GM12873 (cell line): ENCODE measurements at regions not wholly inside any gene's neighbourhood (a gene's known extent, or its start where the extent isn't known, plus 50 kb on each side); places are given as distances from the start of the nearest gene placed in this dataset.

Experiments used
- CTCF ChIP-seq: IDR thresholded peaks from 2 replicates; pipeline ENCODE4 v1.5.1; 2012; ENCODE audit warnings: low read depth, mild to moderate bottlenecking, moderate library complexity, low read length, control low read depth; ENCODE audit not compliant: insufficient read depth; ENCODE audit errors: missing control alignments

- no peak for TF ChIP-seq CTCF
These were observed 626.4 kb upstream of the SEMA6A start for GRCh38 chr5:117201001-117201400.

- TF ChIP-seq CTCF = no peak
These were observed 620.5 kb upstream of the SEMA6A start for GRCh38 chr5:117195076-117195475.

GRCh38 chr5:117191251-117191650, 616.6 kb upstream of the SEMA6A start:
- TF ChIP-seq CTCF = no peak

- no peak for TF ChIP-seq CTCF
These were observed 615.2 kb upstream of the SEMA6A start for GRCh38 chr5:117189784-117190183.

GRCh38 chr5:117188211-117188610, 613.6 kb upstream of the SEMA6A start:
- no peak for TF ChIP-seq CTCF

GRCh38 chr5:117186751-117187150, 612.1 kb upstream of the SEMA6A start:
- TF ChIP-seq CTCF = no peak

- no peak for TF ChIP-seq CTCF
These were observed 608.7 kb upstream of the SEMA6A start for GRCh38 chr5:117183326-117183725.
